Body of pancreas (tissue), 4 donors: ENCODE measurements at regions not wholly inside any gene's neighbourhood (a gene's known extent, or its start where the extent isn't known, plus 50 kb on each side); places are given as distances from the start of the nearest gene placed in this dataset.

Experiments used
- ATAC-seq: fragments of 150-250 bp; one replicate; pipeline ENCODE4 v1.9.1; 2016
- DNase-seq, 4 donors: peaks; one replicate each; pipeline ENCODE4 v3.0.0-alpha.2; 2019
- H3K27ac ChIP-seq, 4 donors: fragments of 200-600 bp; sonication (generic); 1 replicate in 3 of 4; 2 replicates in 1 of 4; pipeline versions ENCODE4 v1.5.1 to v1.6.1; 2016 to 2019; ENCODE audit warnings: mild to moderate bottlenecking in 1 of 4, mixed read lengths in 1 of 4, moderate library complexity in 1 of 4
- H3K27me3 ChIP-seq, 2 donors: fragments of 200-600 bp; sonication (generic); one replicate each; pipeline ENCODE4 v1.6.0; 2016; ENCODE audit warnings: mild to moderate bottlenecking in 1 of 2
- H3K36me3 ChIP-seq, 2 donors: fragments of 200-600 bp; sonication (generic); replicated peaks in 1 of 2; 2 replicates each; pipeline ENCODE4 v1.5.1; 2016; ENCODE audit warnings: low read depth in 2 of 2; ENCODE audit not compliant: insufficient read depth in 1 of 2
- H3K4me1 ChIP-seq: fragments of 200-600 bp; sonication (generic); one replicate; pipeline ENCODE4 v1.6.0; 2016
- H3K4me3 ChIP-seq, 2 donors: fragments of 200-600 bp; sonication (generic); 1 replicate in 1 of 2; 2 replicates in 1 of 2; pipeline ENCODE4 v1.5.1; 2016 to 2019
- H3K9me3 ChIP-seq, 3 donors: fragments of 200-600 bp; sonication (generic); 1 replicate in 2 of 3; 2 replicates in 1 of 3; pipeline ENCODE4 v1.5.1; 2016
- CTCF ChIP-seq, 7 experiments: fragments of 450-650 bp in 4 of 7; fragments of 200-600 bp in 3 of 7; sonication (generic) in 3 of 7; IDR thresholded peaks; one replicate each; pipeline ENCODE4 v1.5.1; 2016 to 2019; ENCODE audit warnings: antibody characterized with exemption in 7 of 7
- POLR2A ChIP-seq, 3 donors: fragments of 450-650 bp; IDR thresholded peaks; one replicate each; pipeline ENCODE4 v1.6.1; 2016; ENCODE audit warnings: antibody characterized with exemption in 3 of 3, mild to moderate bottlenecking in 2 of 3
- WGBS, 2 donors: methylation state at CpG; one replicate each; pipeline ENCODE4 v1.1.5; 2017; 5-methylcytosine and 5-hydroxymethylcytosine counted together
- intact Hi-C: fragments of 100-400 bp; cut with DNase I; formaldehyde crosslinking; loops from one replicate; pipeline ENCODE4 v1.15.1; 2023

DNA sequence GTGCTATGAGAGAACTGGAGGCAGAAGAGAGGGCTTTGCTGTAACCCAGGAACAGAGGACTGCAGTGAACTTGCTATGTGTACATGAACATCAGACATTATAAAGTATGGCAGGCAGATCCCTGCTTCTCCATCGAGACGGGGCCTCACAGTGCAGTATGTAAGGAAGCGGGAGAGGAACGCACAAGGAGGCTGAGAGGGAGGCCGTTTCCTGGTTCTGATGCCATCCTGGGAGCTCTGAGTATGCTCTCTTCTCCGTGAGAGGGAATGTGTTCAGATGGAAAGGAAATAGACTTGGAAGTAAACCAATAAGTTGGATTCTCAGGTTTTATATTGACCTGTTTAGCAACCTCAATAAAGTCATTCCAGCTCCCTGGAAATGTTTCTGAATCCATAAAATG lies 101.8 kb downstream of the ALDH8A1 start:
- WGBS, 2 donors: 53 to 65% methylated on average over 6 of the region's 6 CpGs
- no peaks in the 10 kb centered on the region for H3K9me3 ChIP-seq
- no peak overlapping the region for H3K27ac ChIP-seq
- TF ChIP-seq CTCF (IDR thresholded peaks at IDR 0.05) (no peak), POLR2A (IDR thresholded peaks at IDR 0.05) (no peak)
- H3K27me3 ChIP-seq: no peaks in the 10 kb centered on the region
- H3K36me3 ChIP-seq: no peaks in the 10 kb centered on the region
- intact Hi-C loops: no loop called here
- no peak overlapping the region for H3K4me3 ChIP-seq
- no peak for ATAC-seq
- DNase-seq: no peak
- H3K4me1 ChIP-seq: no peaks in the 10 kb centered on the region

DNA sequence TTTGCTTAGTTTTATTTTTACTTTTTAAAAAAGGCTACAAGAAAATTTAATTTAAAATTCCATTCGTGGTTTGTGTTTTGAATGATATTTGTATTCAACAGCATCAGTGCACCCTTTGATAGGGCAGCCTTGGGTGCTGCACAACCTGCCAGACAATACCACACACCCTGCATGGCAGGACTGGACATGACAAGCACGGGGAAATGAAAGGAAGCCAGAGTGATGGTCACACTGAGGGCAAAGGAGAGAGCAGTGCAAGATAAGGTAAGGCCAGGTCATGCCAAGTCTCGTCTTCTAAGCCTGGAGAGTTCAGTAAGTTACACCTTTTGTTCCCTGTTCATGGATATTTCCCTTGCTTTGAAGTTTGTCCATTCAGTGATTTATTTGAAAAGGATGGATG lies 103.0 kb downstream of the ALDH8A1 start:
- 67 to 69% methylated on average over 3 of the region's 3 CpGs for WGBS, 2 donors
- no peaks in the 10 kb centered on the region for H3K4me1 ChIP-seq
- ATAC-seq: no peak
- no peak overlapping the region for H3K27ac ChIP-seq
- H3K27me3 ChIP-seq: no peaks in the 10 kb centered on the region
- no peak for DNase-seq
- H3K4me3 ChIP-seq: no peak overlapping the region
- no peak for TF ChIP-seq CTCF (IDR thresholded peaks at IDR 0.05)
- no peaks in the 10 kb centered on the region for H3K9me3 ChIP-seq
- intact Hi-C loops: no loop called here
- no peaks in the 10 kb centered on the region for H3K36me3 ChIP-seq

GRCh38 chr6:134846031-134846430 lies 103.9 kb downstream of the ALDH8A1 start:
- no peak for ATAC-seq

GRCh38 chr6:134844120-134844519 lies 105.8 kb downstream of the ALDH8A1 start:
- Histone ChIP-seq H3K4me1 (no peaks in the 10 kb centered on the region), H3K27me3 (no peaks in the 10 kb centered on the region), H3K36me3 (no peaks in the 10 kb centered on the region), H3K4me3 (no peak overlapping the region), H3K9me3 (no peaks in the 10 kb centered on the region), H3K27ac (no peak overlapping the region)
- intact Hi-C loops: no loop called here
- WGBS, 2 donors: 89 to 94% methylated on average over 2 of the region's 2 CpGs
- no peak for TF ChIP-seq CTCF (IDR thresholded peaks at IDR 0.05)
- no peak for TF ChIP-seq POLR2A (IDR thresholded peaks at IDR 0.05)
- DNase-seq: no peak
- ATAC-seq: no peak

More at GRCh38 chr6:134846031-134846430, 103.9 kb downstream of the ALDH8A1 start:
- H3K4me3 ChIP-seq: no peak overlapping the region
- DNase-seq: no peak
- TF ChIP-seq POLR2A (IDR thresholded peaks at IDR 0.05) (no peak), CTCF (IDR thresholded peaks at IDR 0.05) (no peak)
- no peaks in the 10 kb centered on the region for H3K36me3 ChIP-seq
- no peaks in the 10 kb centered on the region for H3K27me3 ChIP-seq
- H3K4me1 ChIP-seq: no peaks in the 10 kb centered on the region
- intact Hi-C loops: no loop called here
- H3K9me3 ChIP-seq: no peaks in the 10 kb centered on the region
- no peak overlapping the region for H3K27ac ChIP-seq
- 82 to 86% methylated on average over 7 of the region's 7 CpGs for WGBS, 2 donors

DNA sequence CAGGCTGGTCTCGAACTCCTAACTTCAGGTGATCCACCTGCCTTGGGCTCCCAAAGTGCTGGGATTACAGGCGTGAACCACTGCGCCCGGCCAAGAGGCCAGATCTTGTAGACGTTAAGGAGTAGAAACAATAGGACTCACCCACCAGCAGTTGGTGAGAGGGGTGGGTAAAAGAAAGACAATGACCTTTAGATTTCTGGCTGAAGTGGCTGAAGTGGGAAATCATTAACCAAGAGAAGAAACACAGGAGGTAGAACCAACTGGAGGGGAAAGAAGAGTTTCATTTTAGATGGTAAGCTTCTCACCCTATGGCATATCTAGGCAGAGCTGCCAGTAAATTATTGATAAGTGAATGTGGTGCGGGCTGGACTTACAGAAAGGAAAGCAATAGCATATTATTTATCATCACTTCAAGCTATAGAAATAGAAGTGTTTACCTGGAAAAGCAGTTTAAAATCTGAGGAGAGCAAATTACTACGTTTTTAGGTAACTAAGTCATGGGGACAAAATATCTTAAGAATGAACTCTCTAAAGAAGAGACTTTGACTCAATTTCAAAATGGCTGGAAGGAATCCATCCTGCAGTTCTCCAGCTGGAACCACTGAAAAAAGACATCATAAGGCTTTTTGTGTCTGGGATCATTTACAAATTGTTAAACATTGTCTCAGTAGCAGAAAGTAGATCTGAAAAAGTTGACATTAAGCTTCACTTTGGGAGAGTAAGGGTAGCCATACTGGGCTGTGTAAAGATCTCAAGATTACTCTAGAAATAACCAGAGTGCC lies 109.6 kb downstream of the ALDH8A1 start:
- intact Hi-C loops: no loop called here
- H3K9me3 ChIP-seq: no peaks in the 10 kb centered on the region
- H3K27me3 ChIP-seq: no peaks in the 10 kb centered on the region
- 50 to 67% methylated on average over 7 of the region's 7 CpGs for WGBS, 2 donors
- no peaks in the 10 kb centered on the region for H3K4me1 ChIP-seq
- ATAC-seq (no peak), DNase-seq (no peak)
- no peak overlapping the region for H3K27ac ChIP-seq
- H3K4me3 ChIP-seq: no peak overlapping the region
- H3K36me3 ChIP-seq: no peaks in the 10 kb centered on the region
- TF ChIP-seq CTCF (IDR thresholded peaks at IDR 0.05) (no peak), POLR2A (IDR thresholded peaks at IDR 0.05) (no peak)
